SH-SY5Y (cell line): ENCODE measurements at regions not wholly inside any gene's neighbourhood (a gene's known extent, or its start where the extent isn't known, plus 50 kb on each side); places are given as distances from the start of the nearest gene placed in this dataset.
A peak's percentile ranks its signal among the peaks of the same experiment; 100 is the strongest.

Source experiments
- GATA2 ChIP-seq: IDR thresholded peaks from 2 replicates; pipeline ENCODE4 v1.6.1; 2011; ENCODE audit warnings: mild to moderate bottlenecking, low read depth, low read length
- GATA3 ChIP-seq: IDR thresholded peaks from 2 replicates; pipeline ENCODE4 v1.6.1; 2011; ENCODE audit warnings: low read depth, mild to moderate bottlenecking, low read length, moderate library complexity

- TF ChIP-seq GATA3 (no peak), GATA2 (no peak)
Measured at GRCh38 chr2:16060125-16060935, 120.0 kb downstream of the MYCN start.

GRCh38 chr2:16059393-16060016, 119.2 kb downstream of the MYCN start:
- no peak for TF ChIP-seq GATA2
- no peak for TF ChIP-seq GATA3

GRCh38 chr2:16058747-16059358, 118.5 kb downstream of the MYCN start:
- no peak for TF ChIP-seq GATA3
- TF ChIP-seq GATA2, result no peak

GRCh38 chr2:16058256-16058655, 117.9 kb downstream of the MYCN start:
- TF ChIP-seq GATA3 (no peak), GATA2 (no peak)

GRCh38 chr2:16057661-16058060, 117.3 kb downstream of the MYCN start:
- no peak for TF ChIP-seq GATA2
- TF ChIP-seq GATA3, result no peak

- TF ChIP-seq GATA3 (no peak), GATA2 (no peak)
Measured at GRCh38 chr2:16055848-16056580, 115.7 kb downstream of the MYCN start.

- TF ChIP-seq GATA3 (no peak), GATA2 (no peak)
Measured at GRCh38 chr2:16053437-16054257, 113.3 kb downstream of the MYCN start.

GRCh38 chr2:16051841-16052564, 111.7 kb downstream of the MYCN start:
- TF ChIP-seq GATA3, result no peak
- TF ChIP-seq GATA2, result no peak

- TF ChIP-seq GATA2 (no peak), GATA3 (no peak)
Measured at GRCh38 chr2:16050908-16051489, 110.6 kb downstream of the MYCN start.

- TF ChIP-seq GATA3 (no peak), GATA2 (peak; percentile 35; the same call in 1 of the 2 replicates)
Measured at GRCh38 chr2:16050261-16050907, 110.0 kb downstream of the MYCN start.

- no peak for TF ChIP-seq GATA3
- no peak for TF ChIP-seq GATA2
Measured at GRCh38 chr2:16049406-16049805, 109.1 kb downstream of the MYCN start.

- TF ChIP-seq GATA3, result no peak
- TF ChIP-seq GATA2, result no peak
Measured at GRCh38 chr2:16048466-16048865, 108.1 kb downstream of the MYCN start.
